ENCODE measurements at regions not wholly inside any gene's neighbourhood (a gene's known extent, or its start where the extent isn't known, plus 50 kb on each side); places are given as distances from the start of the nearest gene placed in this dataset.

GRCh38 chr7:88431882-88432281 lies 125.2 kb upstream of the STEAP4 start:
- Histone ChIP-seq H3K4me3 (no peak overlapping the region), H3K9me3 (no peaks in the 10 kb centered on the region), H3K36me3 (no peaks in the 10 kb centered on the region), H3K27ac (no peak overlapping the region), H3K27me3 (no peaks in the 10 kb centered on the region), H3K4me1 (no peaks in the 10 kb centered on the region)
- TF ChIP-seq CTCF (IDR thresholded peaks at IDR 0.05): no peak
- intact Hi-C loops (cut with DNase I): no loop called here
- DNase-seq (no peak), ATAC-seq (no peak)

GRCh38 chr7:88429382-88429781 lies 122.7 kb upstream of the STEAP4 start:
- intact Hi-C loops (cut with DNase I): no loop called here
- H3K27ac ChIP-seq: no peak overlapping the region

GRCh38 chr7:88402529-88402928 lies 95.8 kb upstream of the STEAP4 start:
- intact Hi-C loops (cut with DNase I): no loop called here
- ATAC-seq: no peak
- no peak for TF ChIP-seq CTCF (IDR thresholded peaks at IDR 0.05)
- Histone ChIP-seq H3K27me3 (no peaks in the 10 kb centered on the region), H3K36me3 (no peaks in the 10 kb centered on the region), H3K27ac (no peak overlapping the region), H3K4me3 (no peak overlapping the region), H3K9me3 (no peaks in the 10 kb centered on the region), H3K4me1 (no peaks in the 10 kb centered on the region)
- no peak for DNase-seq

More at GRCh38 chr7:88429382-88429781, 122.7 kb upstream of the STEAP4 start:
- no peaks in the 10 kb centered on the region for H3K36me3 ChIP-seq
- H3K27me3 ChIP-seq: no peaks in the 10 kb centered on the region
- no peaks in the 10 kb centered on the region for H3K4me1 ChIP-seq
- no peak for ATAC-seq
- no peak for DNase-seq
- no peak overlapping the region for H3K4me3 ChIP-seq
- no peaks in the 10 kb centered on the region for H3K9me3 ChIP-seq
- TF ChIP-seq CTCF (IDR thresholded peaks at IDR 0.05): no peak

GRCh38 chr7:88401009-88401623 lies 94.4 kb upstream of the STEAP4 start:
- H3K27me3 ChIP-seq: no peaks in the 10 kb centered on the region
- H3K27ac ChIP-seq: no peak overlapping the region
- intact Hi-C loops (cut with DNase I): no loop called here
- ATAC-seq: peak; percentile 58
- H3K36me3 ChIP-seq: no peaks in the 10 kb centered on the region
- H3K4me1 ChIP-seq: no peaks in the 10 kb centered on the region
- TF ChIP-seq CTCF (IDR thresholded peaks at IDR 0.05): peak; percentile 41
- DNase-seq: no peak
- no peaks in the 10 kb centered on the region for H3K9me3 ChIP-seq
- H3K4me3 ChIP-seq: no peak overlapping the region

- Histone ChIP-seq H3K9me3 (no peaks in the 10 kb centered on the region), H3K27me3 (no peaks in the 10 kb centered on the region), H3K36me3 (no peaks in the 10 kb centered on the region), H3K4me3 (no peak overlapping the region), H3K4me1 (no peaks in the 10 kb centered on the region), H3K27ac (no peak overlapping the region)
- intact Hi-C loops (cut with DNase I): no loop called here
- TF ChIP-seq CTCF (IDR thresholded peaks at IDR 0.05): no peak
- DNase-seq (no peak), ATAC-seq (no peak)
These were observed 93.1 kb upstream of the STEAP4 start for GRCh38 chr7:88399696-88400240.

- H3K27ac ChIP-seq: no peak overlapping the region
These were observed 92.3 kb upstream of the STEAP4 start for GRCh38 chr7:88399036-88399435.

More at GRCh38 chr7:88399036-88399435, 92.3 kb upstream of the STEAP4 start:
- no peak for TF ChIP-seq CTCF (IDR thresholded peaks at IDR 0.05)
- Histone ChIP-seq H3K36me3 (no peaks in the 10 kb centered on the region), H3K27me3 (no peaks in the 10 kb centered on the region), H3K4me1 (no peaks in the 10 kb centered on the region), H3K9me3 (no peaks in the 10 kb centered on the region), H3K4me3 (no peak overlapping the region)
- intact Hi-C loops (cut with DNase I): no loop called here
- DNase-seq (no peak), ATAC-seq (no peak)
